Neuronal stem cell (in vitro differentiated cells): ENCODE measurements at regions not wholly inside any gene's neighbourhood (a gene's known extent, or its start where the extent isn't known, plus 50 kb on each side); places are given as distances from the start of the nearest gene placed in this dataset.

ENCODE experiments used
- DNase-seq: peaks from one replicate; pipeline ENCODE4 v3.0.0-alpha.2; 2013; ENCODE audit warnings: low spot score
- H2AFZ ChIP-seq: one replicate; pipeline ENCODE4 v1.6.1; 2013; ENCODE audit warnings: mild to moderate bottlenecking, low read length, inconsistent platforms
- H2AK5ac ChIP-seq: 2 replicates; pipeline ENCODE4 v1.6.1; 2013; ENCODE audit warnings: low read depth, mild to moderate bottlenecking, inconsistent platforms, low read length, moderate library complexity, mixed read lengths
- H2BK120ac ChIP-seq: 2 replicates; pipeline ENCODE4 v1.6.1; 2013; ENCODE audit warnings: low read depth, mild to moderate bottlenecking, inconsistent platforms, low read length, moderate library complexity, mixed read lengths
- H2BK12ac ChIP-seq: one replicate; pipeline ENCODE4 v1.6.1; 2013; ENCODE audit warnings: low read length, inconsistent platforms
- H2BK15ac ChIP-seq: 2 replicates; pipeline ENCODE4 v1.6.1; 2013; ENCODE audit warnings: mild to moderate bottlenecking, low read length, inconsistent platforms, mixed read lengths
- H2BK5ac ChIP-seq: one replicate; pipeline ENCODE4 v1.6.1; 2013; ENCODE audit warnings: inconsistent platforms, mild to moderate bottlenecking, low read length, moderate library complexity
- H3K14ac ChIP-seq: one replicate; pipeline ENCODE4 v1.6.1; 2013; ENCODE audit warnings: low read length, inconsistent platforms
- H3K18ac ChIP-seq: 2 replicates; pipeline ENCODE4 v1.6.1; 2013; ENCODE audit warnings: low read length, inconsistent platforms
- H3K23ac ChIP-seq: 2 replicates; pipeline ENCODE4 v1.6.1; 2013; ENCODE audit warnings: low read depth, mild to moderate bottlenecking, mixed read lengths, low read length, inconsistent platforms; ENCODE audit not compliant: poor library complexity
- H3K27ac ChIP-seq: replicated peaks from 3 replicates; pipeline ENCODE4 v1.5.1; 2013; ENCODE audit warnings: low read length, inconsistent platforms
- H3K27me3 ChIP-seq, 3 experiments: 2 replicates each; pipeline ENCODE4 v1.6.1; 2013; ENCODE audit warnings: low read length in 3 of 3, mild to moderate bottlenecking in 2 of 3, inconsistent platforms in 1 of 3, low read depth in 1 of 3, mixed read lengths in 1 of 3, moderate library complexity in 1 of 3; ENCODE audit not compliant: control insufficient read depth in 3 of 3, insufficient read depth in 3 of 3
- H3K36me3 ChIP-seq, 2 donors: replicated peaks in 1 of 2; 2 replicates each; pipeline ENCODE4 v1.6.1; 2013; ENCODE audit warnings: low read length in 2 of 2; ENCODE audit not compliant: control insufficient read depth in 2 of 2, insufficient read depth in 2 of 2
- H3K4ac ChIP-seq: 2 replicates; pipeline ENCODE4 v1.6.1; 2013; ENCODE audit warnings: inconsistent platforms, mild to moderate bottlenecking, low read length, moderate library complexity
- H3K4me1 ChIP-seq, 2 donors: 1 replicate in 1 of 2; 2 replicates in 1 of 2; pipeline ENCODE4 v1.6.1; 2013; ENCODE audit warnings: low read length in 2 of 2, low read depth in 1 of 2; ENCODE audit not compliant: control insufficient read depth in 2 of 2, insufficient read depth in 1 of 2
- H3K4me2 ChIP-seq: one replicate; pipeline ENCODE4 v1.6.1; 2013; ENCODE audit warnings: mild to moderate bottlenecking, low read length, inconsistent platforms; ENCODE audit not compliant: insufficient read depth, poor library complexity, severe bottlenecking
- H3K4me3 ChIP-seq, 2 donors: 2 replicates each; pipeline ENCODE4 v1.5.1; 2013; ENCODE audit warnings: low read length in 2 of 2, mild to moderate bottlenecking in 2 of 2, inconsistent platforms in 1 of 2, moderate library complexity in 1 of 2
- H3K79me1 ChIP-seq: one replicate; pipeline ENCODE4 v1.6.1; 2013; ENCODE audit warnings: low read depth, mild to moderate bottlenecking, inconsistent platforms, low read length, moderate library complexity
- H3K9ac ChIP-seq: one replicate; pipeline ENCODE4 v1.6.1; 2013; ENCODE audit warnings: mild to moderate bottlenecking, low read depth, low read length, inconsistent platforms; ENCODE audit not compliant: poor library complexity
- H3K9me3 ChIP-seq, 2 donors: replicated peaks in 1 of 2; 2 replicates each; pipeline versions ENCODE3 to v1.6.1; 2013; ENCODE audit warnings: low read length in 2 of 2, mild to moderate bottlenecking in 2 of 2, inconsistent platforms in 1 of 2, low read depth in 1 of 2, mixed read lengths in 1 of 2, moderate library complexity in 1 of 2; ENCODE audit not compliant: control insufficient read depth in 2 of 2, insufficient read depth in 1 of 2
- H4K8ac ChIP-seq: one replicate; pipeline ENCODE4 v1.6.1; 2013; ENCODE audit warnings: low read depth, mild to moderate bottlenecking, inconsistent platforms, low read length, moderate library complexity
- H4K91ac ChIP-seq: one replicate; pipeline ENCODE4 v1.6.1; 2013; ENCODE audit warnings: low read length, low read depth, mild to moderate bottlenecking, inconsistent platforms; ENCODE audit not compliant: poor library complexity
- WGBS, 2 donors: extraction: QIAGEN DNeasy Blood & Tissue Kit; methylation state at CpG; one replicate each; pipeline ENCODE4 v1.1.7; 2013; ENCODE audit warnings: missing lambda C conversion rate in 2 of 2, mixed read lengths in 1 of 2; ENCODE audit not compliant: insufficient read length in 2 of 2, insufficient replicate concordance in 1 of 2; ENCODE audit errors: extremely low coverage in 2 of 2; 5-methylcytosine and 5-hydroxymethylcytosine counted together

GRCh38 chr15:47188758-47189507, 528.4 kb upstream of the SEMA6D start:
- no peaks in the 10 kb centered on the region for H3K79me1 ChIP-seq
- no peak overlapping the region for H2BK15ac ChIP-seq
- no peak overlapping the region for H4K8ac ChIP-seq
- H3K14ac ChIP-seq, result no peak overlapping the region
- H2AK5ac ChIP-seq, result no peak overlapping the region
- H3K18ac ChIP-seq, result no peak overlapping the region
- no peak overlapping the region for H2AFZ ChIP-seq
- H3K4ac ChIP-seq, result no peak overlapping the region
- no peak overlapping the region for H3K4me3 ChIP-seq
- WGBS, 2 donors, result no CpG with 5 or more reads among the region's 1 CpG
- no peak overlapping the region for H2BK5ac ChIP-seq
- H3K27ac ChIP-seq, result no peak overlapping the region
- H3K36me3 ChIP-seq, result no peaks in the 10 kb centered on the region
- no peak for DNase-seq
- no peak overlapping the region for H2BK120ac ChIP-seq
- no peaks in the 10 kb centered on the region for H3K9me3 ChIP-seq
- H3K23ac ChIP-seq, result no peak overlapping the region
- H4K91ac ChIP-seq, result no peak overlapping the region
- H2BK12ac ChIP-seq, result no peak overlapping the region
- H3K9ac ChIP-seq, result no peak overlapping the region
- peaks cover 0 to under 1% of the 10 kb centered on the region in 2 donors for H3K4me1 ChIP-seq
- no peak overlapping the region for H3K4me2 ChIP-seq
- peaks cover 0 to 22% (median 13%) of the 10 kb centered on the region in 3 experiments for H3K27me3 ChIP-seq

- WGBS, 2 donors, result no CpG with 5 or more reads among the region's 2 CpGs
- no peaks in the 10 kb centered on the region for H3K79me1 ChIP-seq
- H3K9me3 ChIP-seq, result no peaks in the 10 kb centered on the region
- H2AFZ ChIP-seq, result no peak overlapping the region
- no peak overlapping the region for H3K14ac ChIP-seq
- H3K27me3 ChIP-seq, result no peaks in the 10 kb centered on the region
- H3K27ac ChIP-seq, result no peak overlapping the region
- no peak overlapping the region for H4K8ac ChIP-seq
- H2BK5ac ChIP-seq, result no peak overlapping the region
- H2AK5ac ChIP-seq, result no peak overlapping the region
- DNase-seq, result no peak
- no peak overlapping the region for H2BK120ac ChIP-seq
- H3K36me3 ChIP-seq, result no peaks in the 10 kb centered on the region
- H3K9ac ChIP-seq, result no peak overlapping the region
- H4K91ac ChIP-seq, result no peak overlapping the region
- H3K4me1 ChIP-seq, result no peaks in the 10 kb centered on the region
- H2BK12ac ChIP-seq, result no peak overlapping the region
- no peak overlapping the region for H3K4me3 ChIP-seq
- no peak overlapping the region for H2BK15ac ChIP-seq
- no peak overlapping the region for H3K4ac ChIP-seq
- H3K18ac ChIP-seq, result no peak overlapping the region
- no peak overlapping the region for H3K4me2 ChIP-seq
- no peak overlapping the region for H3K23ac ChIP-seq
Measured at GRCh38 chr15:47194718-47195117, 522.6 kb upstream of the SEMA6D start.

- no peak overlapping the region for H4K8ac ChIP-seq
- no peak overlapping the region for H3K4me3 ChIP-seq
- no CpG with 5 or more reads among the region's 4 CpGs for WGBS, 2 donors
- no peaks in the 10 kb centered on the region for H3K79me1 ChIP-seq
- no peak overlapping the region for H2BK5ac ChIP-seq
- no peak overlapping the region for H3K4ac ChIP-seq
- no peak overlapping the region for H2AFZ ChIP-seq
- no peak overlapping the region for H2BK15ac ChIP-seq
- H3K4me2 ChIP-seq, result no peak overlapping the region
- peak; percentile 81 for DNase-seq
- no peak overlapping the region for H3K27ac ChIP-seq
- no peak overlapping the region for H4K91ac ChIP-seq
- no peak overlapping the region for H2AK5ac ChIP-seq
- H3K27me3 ChIP-seq, result no peaks in the 10 kb centered on the region
- no peak overlapping the region for H3K18ac ChIP-seq
- no peaks in the 10 kb centered on the region for H3K36me3 ChIP-seq
- no peak overlapping the region for H3K9ac ChIP-seq
- no peak overlapping the region for H3K14ac ChIP-seq
- no peak overlapping the region for H3K23ac ChIP-seq
- no peak overlapping the region for H2BK12ac ChIP-seq
- no peaks in the 10 kb centered on the region for H3K4me1 ChIP-seq
- H3K9me3 ChIP-seq, result no peaks in the 10 kb centered on the region
- no peak overlapping the region for H2BK120ac ChIP-seq
Measured at GRCh38 chr15:47196048-47196447, 521.3 kb upstream of the SEMA6D start.

GRCh38 chr15:47203993-47204392, 513.3 kb upstream of the SEMA6D start:
- no peak overlapping the region for H2AFZ ChIP-seq
- H2AK5ac ChIP-seq, result no peak overlapping the region
- H3K79me1 ChIP-seq, result no peaks in the 10 kb centered on the region
- no peak for DNase-seq
- no peak overlapping the region for H2BK15ac ChIP-seq
- H3K4me3 ChIP-seq, result no peak overlapping the region
- H3K18ac ChIP-seq, result no peak overlapping the region
- no peak overlapping the region for H3K4ac ChIP-seq
- no peak overlapping the region for H4K91ac ChIP-seq
- peaks cover 0 to 2% of the 10 kb centered on the region in 2 donors for H3K4me1 ChIP-seq
- H2BK120ac ChIP-seq, result no peak overlapping the region
- no CpG with 5 or more reads among the region's 1 CpG for WGBS, 2 donors
- H3K27ac ChIP-seq, result no peak overlapping the region
- H4K8ac ChIP-seq, result no peak overlapping the region
- H3K4me2 ChIP-seq, result no peak overlapping the region
- H3K14ac ChIP-seq, result no peak overlapping the region
- no peak overlapping the region for H3K9ac ChIP-seq
- no peaks in the 10 kb centered on the region for H3K9me3 ChIP-seq
- no peak overlapping the region for H2BK12ac ChIP-seq
- H2BK5ac ChIP-seq, result no peak overlapping the region
- H3K36me3 ChIP-seq, result no peaks in the 10 kb centered on the region
- H3K23ac ChIP-seq, result no peak overlapping the region
- H3K27me3 ChIP-seq, result no peaks in the 10 kb centered on the region
